GM12892 (cell line): ENCODE measurements at regions not wholly inside any gene's neighbourhood (a gene's known extent, or its start where the extent isn't known, plus 50 kb on each side); places are given as distances from the start of the nearest gene placed in this dataset.

Source experiments
- POLR2A ChIP-seq: IDR thresholded peaks from 2 replicates; pipeline ENCODE4 v1.6.1; 2011; ENCODE audit warnings: low read depth, low read length, control low read depth
- POLR2AphosphoS5 ChIP-seq: IDR thresholded peaks from 2 replicates; pipeline ENCODE4 v1.6.1; 2011; ENCODE audit warnings: low read depth, low read length, control low read depth

- TF ChIP-seq POLR2AphosphoS5 (no peak), POLR2A (no peak)
These were observed 94.9 kb downstream of the OAT start for GRCh38 chr10:124323806-124324205.
